Breast epithelium (tissue), 4 donors: ENCODE measurements at regions not wholly inside any gene's neighbourhood (a gene's known extent, or its start where the extent isn't known, plus 50 kb on each side); places are given as distances from the start of the nearest gene placed in this dataset.

ENCODE experiments used
- DNase-seq, 2 donors: peaks; one replicate each; pipeline ENCODE4 v3.0.0-alpha.2; 2019; ENCODE audit warnings: low spot score in 2 of 2
- H3K27ac ChIP-seq, 2 donors: fragments of 200-600 bp; sonication (generic) in 1 of 2; one replicate each; pipeline ENCODE4 v1.5.1; 2016 to 2019; ENCODE audit warnings: mild to moderate bottlenecking in 1 of 2
- H3K27me3 ChIP-seq, 2 donors: fragments of 200-600 bp; sonication (generic) in 1 of 2; one replicate each; pipeline versions ENCODE4 v1.5.1 to v1.6.0; 2017 to 2019; ENCODE audit warnings: control low read depth in 1 of 2, mild to moderate bottlenecking in 1 of 2
- H3K36me3 ChIP-seq: fragments of 200-600 bp; one replicate; pipeline ENCODE4 v1.5.1; 2019
- H3K4me1 ChIP-seq, 2 donors: fragments of 200-600 bp; sonication (generic); one replicate each; pipeline ENCODE4 v1.5.1; 2016 to 2019; ENCODE audit warnings: control low read depth in 1 of 2
- H3K4me3 ChIP-seq, 3 donors: fragments of 200-600 bp; sonication (generic); 1 replicate in 2 of 3; 2 replicates in 1 of 3; pipeline ENCODE4 v1.5.1; 2016 to 2019; ENCODE audit warnings: mild to moderate bottlenecking in 3 of 3, moderate library complexity in 2 of 3
- H3K9me3 ChIP-seq, 2 donors: fragments of 200-600 bp; sonication (generic) in 1 of 2; one replicate each; pipeline ENCODE4 v1.5.1; 2016 to 2019; ENCODE audit warnings: control low read depth in 1 of 2
- CTCF ChIP-seq, 3 donors: fragments of 450-650 bp; IDR thresholded peaks; one replicate each; pipeline ENCODE4 v1.5.1; 2016 to 2017; ENCODE audit warnings: antibody characterized with exemption in 3 of 3, mild to moderate bottlenecking in 3 of 3, moderate library complexity in 3 of 3
- POLR2A ChIP-seq: fragments of 450-650 bp; IDR thresholded peaks from one replicate; pipeline ENCODE4 v1.6.1; 2016; ENCODE audit warnings: antibody characterized with exemption, mild to moderate bottlenecking, moderate library complexity
- POLR2AphosphoS5 ChIP-seq, 3 donors: sonication (generic); formaldehyde crosslinking; IDR thresholded peaks; one replicate each; pipeline ENCODE4 v1.6.1; 2017; ENCODE audit warnings: antibody characterized with exemption in 3 of 3
- intact Hi-C: fragments of 100-400 bp; cut with DNase I; formaldehyde crosslinking; loops from one replicate; pipeline ENCODE4 v1.15.1; 2023; ENCODE audit warnings: low total_unique reads

GRCh38 chr4:116866106-116866505, 219.3 kb downstream of the TRAM1L1 start:
- TF ChIP-seq POLR2AphosphoS5 (IDR thresholded peaks at IDR 0.05) (no peak), CTCF (IDR thresholded peaks at IDR 0.05) (no peak), POLR2A (no peak)
- intact Hi-C loops, result loop anchor here (10.0 kb wide), 1 partner anchor 1101 kb away; no protein-coding TSS in a partner anchor
- Histone ChIP-seq H3K9me3 (no peaks in the 10 kb centered on the region), H3K4me3 (no peak overlapping the region), H3K4me1 (no peaks in the 10 kb centered on the region), H3K27me3 (no peaks in the 10 kb centered on the region), H3K36me3 (peaks cover 3% of the 10 kb centered on the region), H3K27ac (no peak overlapping the region)
- no peak for DNase-seq

- TF ChIP-seq POLR2AphosphoS5 (IDR thresholded peaks at IDR 0.05) (no peak), POLR2A (no peak), CTCF (IDR thresholded peaks at IDR 0.05) (no peak)
- intact Hi-C loops, result loop anchor here (5.0 to 10.0 kb wide), 2 partner anchors 1098 to 1730 kb away; no protein-coding TSS in a partner anchor
- Histone ChIP-seq H3K27ac (no peak overlapping the region), H3K4me3 (no peak overlapping the region), H3K27me3 (no peaks in the 10 kb centered on the region), H3K9me3 (no peaks in the 10 kb centered on the region), H3K4me1 (no peaks in the 10 kb centered on the region), H3K36me3 (peaks cover 3% of the 10 kb centered on the region)
- DNase-seq, result no peak
Observed at GRCh38 chr4:116862592-116862991, 222.8 kb downstream of the TRAM1L1 start.

GRCh38 chr4:116860891-116861290, 224.5 kb downstream of the TRAM1L1 start:
- no peak overlapping the region for H3K4me3 ChIP-seq
- H3K36me3 ChIP-seq, result peaks cover 3% of the 10 kb centered on the region
- H3K4me1 ChIP-seq, result no peaks in the 10 kb centered on the region
- no peaks in the 10 kb centered on the region for H3K9me3 ChIP-seq
- DNase-seq, result no peak
- intact Hi-C loops, result loop anchor here (5.0 to 10.0 kb wide), 2 partner anchors 1096 to 1729 kb away; no protein-coding TSS in a partner anchor
- H3K27ac ChIP-seq, result no peak overlapping the region
- no peaks in the 10 kb centered on the region for H3K27me3 ChIP-seq
- TF ChIP-seq POLR2AphosphoS5 (IDR thresholded peaks at IDR 0.05), result no peak
- TF ChIP-seq CTCF (IDR thresholded peaks at IDR 0.05), result no peak
- TF ChIP-seq POLR2A, result no peak

GRCh38 chr4:116849620-116850019, 235.8 kb downstream of the TRAM1L1 start:
- Histone ChIP-seq H3K9me3 (no peaks in the 10 kb centered on the region), H3K27me3 (no peaks in the 10 kb centered on the region), H3K4me1 (no peaks in the 10 kb centered on the region), H3K36me3 (no peaks in the 10 kb centered on the region), H3K27ac (no peak overlapping the region), H3K4me3 (no peak overlapping the region)
- DNase-seq, result no peak
- TF ChIP-seq POLR2AphosphoS5 (IDR thresholded peaks at IDR 0.05) (no peak), CTCF (IDR thresholded peaks at IDR 0.05) (no peak), POLR2A (no peak)
- intact Hi-C loops, result no loop called here

- DNase-seq, result no peak
- no peaks in the 10 kb centered on the region for H3K27me3 ChIP-seq
- no peaks in the 10 kb centered on the region for H3K36me3 ChIP-seq
- H3K9me3 ChIP-seq, result no peaks in the 10 kb centered on the region
- intact Hi-C loops, result no loop called here
- H3K27ac ChIP-seq, result no peak overlapping the region
- no peaks in the 10 kb centered on the region for H3K4me1 ChIP-seq
- TF ChIP-seq POLR2A, result no peak
- TF ChIP-seq CTCF (IDR thresholded peaks at IDR 0.05), result no peak
- TF ChIP-seq POLR2AphosphoS5 (IDR thresholded peaks at IDR 0.05), result no peak
- no peak overlapping the region for H3K4me3 ChIP-seq
Observed at GRCh38 chr4:116847616-116848015, 237.8 kb downstream of the TRAM1L1 start.
